Hepatocyte (in vitro differentiated cells): ENCODE measurements at regions not wholly inside any gene's neighbourhood (a gene's known extent, or its start where the extent isn't known, plus 50 kb on each side); places are given as distances from the start of the nearest gene placed in this dataset.

ENCODE experiments used
- DNase-seq: peaks from one replicate; pipeline ENCODE4 v3.0.0-alpha.2; 2016; ENCODE audit warnings: low spot score
- H2AFZ ChIP-seq: fragments of 200-600 bp; sonication (generic); 2 replicates; pipeline ENCODE4 v1.6.0; 2016; ENCODE audit warnings: antibody characterized with exemption, mild to moderate bottlenecking
- H3K27ac ChIP-seq: fragments of 200-600 bp; sonication (generic); 2 replicates; pipeline ENCODE4 v1.5.1; 2016; ENCODE audit warnings: mild to moderate bottlenecking
- H3K27me3 ChIP-seq: fragments of 200-600 bp; sonication (generic); 2 replicates; pipeline ENCODE4 v1.6.1; 2016
- H3K36me3 ChIP-seq: fragments of 200-600 bp; sonication (generic); replicated peaks from 2 replicates; pipeline ENCODE4 v1.5.1; 2016; ENCODE audit warnings: low read depth; ENCODE audit not compliant: insufficient read depth
- H3K4me1 ChIP-seq: fragments of 200-600 bp; sonication (generic); 2 replicates; pipeline ENCODE4 v1.5.1; 2016; ENCODE audit warnings: mild to moderate bottlenecking, moderate library complexity; ENCODE audit not compliant: insufficient read depth
- H3K4me2 ChIP-seq: fragments of 200-600 bp; sonication (generic); 2 replicates; pipeline ENCODE4 v1.6.0; 2016
- H3K4me3 ChIP-seq: fragments of 200-600 bp; sonication (generic); 2 replicates; pipeline ENCODE4 v1.5.1; 2016; ENCODE audit warnings: mild to moderate bottlenecking
- H3K79me2 ChIP-seq: fragments of 200-600 bp; sonication (generic); 2 replicates; pipeline ENCODE4 v1.6.0; 2017; ENCODE audit warnings: mild to moderate bottlenecking
- H3K9me2 ChIP-seq: fragments of 200-600 bp; sonication (generic); replicated peaks from 2 replicates; pipeline ENCODE4 v1.6.0; 2017; ENCODE audit warnings: mild to moderate bottlenecking; ENCODE audit not compliant: insufficient read depth
- H3K9me3 ChIP-seq: fragments of 200-600 bp; sonication (generic); 2 replicates; pipeline ENCODE4 v1.5.1; 2016; ENCODE audit warnings: low read depth, mild to moderate bottlenecking
- H4K20me1 ChIP-seq: fragments of 200-600 bp; sonication (generic); 2 replicates; pipeline ENCODE4 v1.6.0; 2016; ENCODE audit warnings: mild to moderate bottlenecking; ENCODE audit not compliant: insufficient read depth, poor library complexity, severe bottlenecking
- EZH2 ChIP-seq: fragments of 200-600 bp; sonication (generic); IDR thresholded peaks from 2 replicates; pipeline ENCODE4 v1.6.1; 2016; ENCODE audit warnings: antibody characterized with exemption, mild to moderate bottlenecking, borderline replicate concordance
- EZH2phosphoT487 ChIP-seq: fragments of 200-600 bp; sonication (generic); IDR thresholded peaks from one replicate; pipeline ENCODE4 v1.6.1; 2018; ENCODE audit warnings: antibody characterized with exemption, mild to moderate bottlenecking, low read depth, moderate library complexity; ENCODE audit not compliant: unreplicated experiment, severe bottlenecking
- WGBS: methylation state at CpG from one replicate; pipeline ENCODE4 v1.1.6; 2016; ENCODE audit warnings: low lambda C conversion rate; ENCODE audit errors: missing lambda C conversion rate; 5-methylcytosine and 5-hydroxymethylcytosine counted together
- TF ChIP-seq, protein P1 (sequence below): fragments of 200-600 bp; sonication (generic); IDR thresholded peaks from 2 replicates; pipeline ENCODE4 v1.5.1; 2016; ENCODE audit warnings: antibody characterized with exemption, mild to moderate bottlenecking; ENCODE audit not compliant: poor library complexity

- Histone ChIP-seq H3K9me3 (no peaks in the 10 kb centered on the region), H3K9me2 (no peaks in the 10 kb centered on the region), H3K4me2 (no peak overlapping the region), H2AFZ (no peak overlapping the region), H3K36me3 (no peaks in the 10 kb centered on the region), H3K79me2 (no peaks in the 10 kb centered on the region), H4K20me1 (no peaks in the 10 kb centered on the region), H3K4me1 (no peaks in the 10 kb centered on the region), H3K27me3 (no peaks in the 10 kb centered on the region), H3K27ac (no peak overlapping the region), H3K4me3 (no peak overlapping the region)
- TF ChIP-seq EZH2phosphoT487 (no peak), EZH2 (no peak)
- TF ChIP-seq, protein P1, sequence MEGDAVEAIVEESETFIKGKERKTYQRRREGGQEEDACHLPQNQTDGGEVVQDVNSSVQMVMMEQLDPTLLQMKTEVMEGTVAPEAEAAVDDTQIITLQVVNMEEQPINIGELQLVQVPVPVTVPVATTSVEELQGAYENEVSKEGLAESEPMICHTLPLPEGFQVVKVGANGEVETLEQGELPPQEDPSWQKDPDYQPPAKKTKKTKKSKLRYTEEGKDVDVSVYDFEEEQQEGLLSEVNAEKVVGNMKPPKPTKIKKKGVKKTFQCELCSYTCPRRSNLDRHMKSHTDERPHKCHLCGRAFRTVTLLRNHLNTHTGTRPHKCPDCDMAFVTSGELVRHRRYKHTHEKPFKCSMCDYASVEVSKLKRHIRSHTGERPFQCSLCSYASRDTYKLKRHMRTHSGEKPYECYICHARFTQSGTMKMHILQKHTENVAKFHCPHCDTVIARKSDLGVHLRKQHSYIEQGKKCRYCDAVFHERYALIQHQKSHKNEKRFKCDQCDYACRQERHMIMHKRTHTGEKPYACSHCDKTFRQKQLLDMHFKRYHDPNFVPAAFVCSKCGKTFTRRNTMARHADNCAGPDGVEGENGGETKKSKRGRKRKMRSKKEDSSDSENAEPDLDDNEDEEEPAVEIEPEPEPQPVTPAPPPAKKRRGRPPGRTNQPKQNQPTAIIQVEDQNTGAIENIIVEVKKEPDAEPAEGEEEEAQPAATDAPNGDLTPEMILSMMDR = no peak
- 86% methylated on average over 4 of the region's 4 CpGs for WGBS
- DNase-seq = no peak
Measured at GRCh38 chr2:143965493-143966164, 554.3 kb downstream of the ZEB2 start.

- no peaks in the 10 kb centered on the region for H3K9me3 ChIP-seq
- H4K20me1 ChIP-seq = no peaks in the 10 kb centered on the region
- H3K27ac ChIP-seq = no peak overlapping the region
- no peak overlapping the region for H3K4me2 ChIP-seq
- no peaks in the 10 kb centered on the region for H3K79me2 ChIP-seq
- H3K4me1 ChIP-seq = no peaks in the 10 kb centered on the region
- no peak overlapping the region for H3K4me3 ChIP-seq
- no peaks in the 10 kb centered on the region for H3K36me3 ChIP-seq
- no peak overlapping the region for H2AFZ ChIP-seq
- no peaks in the 10 kb centered on the region for H3K27me3 ChIP-seq
- H3K9me2 ChIP-seq = no peaks in the 10 kb centered on the region
- 100% methylated on average over 1 of the region's 1 CpG for WGBS
- TF ChIP-seq EZH2 = no peak
- TF ChIP-seq EZH2phosphoT487 = no peak
- TF ChIP-seq, protein P1 = no peak
- no peak for DNase-seq
Measured at GRCh38 chr2:143964891-143965290, 555.0 kb downstream of the ZEB2 start.

DNA sequence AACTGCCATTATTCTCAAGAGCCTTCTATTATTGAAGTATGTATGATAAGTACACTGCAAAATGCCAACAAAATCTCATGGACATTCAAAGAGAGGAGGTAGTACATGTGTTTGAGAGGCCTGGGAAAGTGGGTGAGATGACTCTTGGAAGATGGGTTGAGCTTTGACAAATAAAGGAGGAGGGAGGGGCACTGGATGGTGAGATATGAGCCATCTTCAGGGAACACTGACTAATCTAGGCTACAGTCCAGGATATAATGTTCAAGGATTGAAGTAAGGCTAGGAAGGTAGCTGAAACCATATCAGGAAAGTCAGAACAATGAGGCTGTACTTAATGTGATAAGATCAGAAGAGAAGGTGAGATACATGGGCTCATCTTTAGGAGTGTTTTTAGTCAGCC, 559.7 kb downstream of the ZEB2 start:
- H3K9me2 ChIP-seq = no peaks in the 10 kb centered on the region
- no peak overlapping the region for H2AFZ ChIP-seq
- H3K4me2 ChIP-seq = no peak overlapping the region
- no peak for DNase-seq
- no peak for TF ChIP-seq EZH2phosphoT487
- TF ChIP-seq, protein P1 = no peak
- no peak for TF ChIP-seq EZH2
- H3K36me3 ChIP-seq = no peaks in the 10 kb centered on the region
- H3K4me3 ChIP-seq = no peak overlapping the region
- H3K79me2 ChIP-seq = no peaks in the 10 kb centered on the region
- peaks cover 3% of the 10 kb centered on the region for H3K4me1 ChIP-seq
- no peaks in the 10 kb centered on the region for H3K27me3 ChIP-seq
- no peaks in the 10 kb centered on the region for H3K9me3 ChIP-seq
- no peaks in the 10 kb centered on the region for H4K20me1 ChIP-seq
- H3K27ac ChIP-seq = no peak overlapping the region

- Histone ChIP-seq H3K27me3 (no peaks in the 10 kb centered on the region), H3K4me1 (peaks cover 23% of the 10 kb centered on the region), H3K4me2 (no peak overlapping the region), H4K20me1 (no peaks in the 10 kb centered on the region), H3K4me3 (no peak overlapping the region), H2AFZ (no peak overlapping the region), H3K9me2 (no peaks in the 10 kb centered on the region), H3K9me3 (no peaks in the 10 kb centered on the region), H3K36me3 (no peaks in the 10 kb centered on the region), H3K27ac (no peak overlapping the region), H3K79me2 (no peaks in the 10 kb centered on the region)
- TF ChIP-seq EZH2 (no peak), EZH2phosphoT487 (no peak)
- TF ChIP-seq, protein P1 = no peak
- DNase-seq = no peak
- 88% methylated on average over 5 of the region's 5 CpGs for WGBS
Measured at GRCh38 chr2:143957321-143957720, 562.6 kb downstream of the ZEB2 start.
